Middle frontal gyrus (tissue), 1 donor: ENCODE measurements at regions not wholly inside any gene's neighbourhood (a gene's known extent, or its start where the extent isn't known, plus 50 kb on each side); places are given as distances from the start of the nearest gene placed in this dataset.

ENCODE experiments used
- DNase-seq: peaks from one replicate; pipeline ENCODE4 v3.0.0-alpha.2; 2015; ENCODE audit warnings: low spot score; ENCODE audit errors: extremely low spot score

DNA sequence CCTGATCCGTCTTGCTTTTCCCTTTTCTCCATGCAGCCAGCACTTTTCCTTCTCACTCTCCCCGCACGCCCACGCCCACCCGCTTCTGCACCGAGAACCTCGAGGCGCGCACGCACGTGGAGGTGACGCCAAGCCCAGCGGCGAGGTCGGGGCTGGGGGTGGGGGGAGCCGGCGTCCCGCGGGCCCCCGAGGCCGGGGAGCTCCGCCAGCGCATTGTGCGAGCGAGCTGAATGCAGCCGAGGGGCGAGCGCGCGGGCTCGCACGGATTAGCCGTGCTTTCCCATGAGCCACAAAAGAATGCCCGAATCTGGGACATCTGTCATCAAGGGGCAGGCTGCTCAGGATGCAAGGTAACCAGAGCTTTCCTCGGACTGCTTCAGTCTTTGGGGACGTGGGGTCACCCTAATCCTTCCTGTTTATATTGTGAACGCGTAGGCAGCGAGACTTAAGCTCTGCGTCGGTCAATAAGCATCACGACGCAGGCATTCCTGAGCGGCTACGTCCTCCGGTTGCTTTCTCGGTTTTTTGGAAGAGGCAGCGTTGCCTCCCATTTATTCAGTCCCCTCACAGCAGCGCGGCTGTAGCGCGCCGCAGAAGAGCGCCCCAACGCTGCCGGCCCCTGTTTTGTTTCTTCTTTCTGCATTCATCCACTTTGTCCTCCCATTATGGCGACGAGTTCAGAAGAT, 67.3 kb upstream of the AKT3 start:
- DNase-seq, result peak; percentile 34

GRCh38 chr1:243916160-243916559, 66.1 kb upstream of the AKT3 start:
- DNase-seq, result no peak

- no peak for DNase-seq
These were observed 62.3 kb upstream of the AKT3 start for GRCh38 chr1:243912347-243912746.

GRCh38 chr1:243910607-243911006, 60.6 kb upstream of the AKT3 start:
- DNase-seq, result no peak

DNA sequence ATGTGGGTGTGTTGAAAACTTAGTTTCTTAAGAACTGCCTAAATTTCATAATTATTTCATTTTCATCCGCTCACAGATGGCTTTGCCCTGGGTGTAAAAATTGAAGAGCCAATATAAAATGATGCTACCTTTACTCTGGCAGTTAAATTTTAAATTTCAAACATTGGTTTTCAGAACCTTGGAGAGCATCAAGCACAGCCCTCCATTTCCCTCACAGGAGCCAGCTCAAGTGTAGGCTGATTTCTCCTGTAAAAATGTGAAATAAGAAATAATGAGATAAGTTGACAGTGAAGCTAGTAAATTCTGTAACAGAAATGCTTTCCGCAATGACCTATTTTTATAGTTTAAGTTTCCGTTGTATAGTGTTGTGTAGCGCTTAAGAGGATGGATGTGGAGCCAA, 53.9 kb upstream of the AKT3 start:
- DNase-seq, result no peak

GRCh38 chr1:243903041-243903440, 53.0 kb upstream of the AKT3 start:
- no peak for DNase-seq

GRCh38 chr1:243902100-243902499, 52.1 kb upstream of the AKT3 start:
- no peak for DNase-seq
